CD4-positive, alpha-beta T cell (primary cell): ENCODE measurements at regions not wholly inside any gene's neighbourhood (a gene's known extent, or its start where the extent isn't known, plus 50 kb on each side); places are given as distances from the start of the nearest gene placed in this dataset.
"Not testable (repeated sequence)": the region's sequence is repeated elsewhere in the genome, so short reads cannot be mapped to it uniquely, and the experiment has no call there.

Experiments
- ATAC-seq: fragments of 200-7000 bp; cut with Tn5 transposase; one replicate; pipeline ENCODE4 v1.10.0; 2022; ENCODE audit warnings: mild to moderate bottlenecking; ENCODE audit not compliant: poor library complexity
- CTCF ChIA-PET: fragments of 350-600 bp; sonication (Branson Sonifier 250); formaldehyde crosslinking; loops from one replicate; lab custom pipeline; 2021; ENCODE audit warnings: antibody characterized with exemption, inconsistent platforms; lab: Charles Lee
- POLR2A ChIA-PET: fragments of 350-600 bp; sonication (Branson Sonifier 250); formaldehyde crosslinking; loops from one replicate; lab custom pipeline; 2021; ENCODE audit warnings: antibody characterized with exemption, inconsistent platforms; lab: Charles Lee
- DNase-seq, 14 experiments: peaks; one replicate each; pipeline ENCODE4 v3.0.0-alpha.2; 2013 to 2020; ENCODE audit warnings: mixed read lengths in 2 of 14
- H3K27ac ChIP-seq, 2 donors: one replicate each; pipeline versions ENCODE4 v1.5.1 to v1.7.0; 2013; ENCODE audit warnings: low read length in 2 of 2, low read depth in 1 of 2, mild to moderate bottlenecking in 1 of 2
- H3K27me3 ChIP-seq, 2 experiments: 1 replicate in 1 of 2; 2 replicates in 1 of 2; pipeline versions ENCODE4 v1.6.1 to v1.7.0; 2013; ENCODE audit warnings: low read length in 2 of 2, control low read depth in 1 of 2, mild to moderate bottlenecking in 1 of 2, moderate library complexity in 1 of 2; ENCODE audit not compliant: insufficient read depth in 2 of 2, control insufficient read depth in 1 of 2
- H3K36me3 ChIP-seq: one replicate; pipeline ENCODE4 v1.6.1; 2013; ENCODE audit warnings: low read length, control low read depth; ENCODE audit not compliant: insufficient read depth
- H3K4me1 ChIP-seq: one replicate; pipeline ENCODE4 v1.6.1; 2013; ENCODE audit warnings: low read length, control low read depth; ENCODE audit not compliant: insufficient read depth
- H3K4me3 ChIP-seq: one replicate; pipeline ENCODE4 v1.5.1; 2013; ENCODE audit warnings: mild to moderate bottlenecking, low read length, moderate library complexity
- H3K9me3 ChIP-seq, 2 experiments: 1 replicate in 1 of 2; 2 replicates in 1 of 2; pipeline versions ENCODE4 v1.6.1 to v1.7.0; 2013; ENCODE audit warnings: low read length in 2 of 2, mild to moderate bottlenecking in 2 of 2, control low read depth in 1 of 2, moderate library complexity in 1 of 2; ENCODE audit not compliant: control insufficient read depth in 1 of 2, insufficient read depth in 1 of 2
- H3K27ac Mint-ChIP-seq: one replicate; pipeline ENCODE4 v1.8.0; 2020; ENCODE audit warnings: mixed read lengths
- H3K27me3 Mint-ChIP-seq: one replicate; pipeline ENCODE4 v1.8.0; 2021; ENCODE audit warnings: mixed read lengths
- H3K36me3 Mint-ChIP-seq: one replicate; pipeline ENCODE4 v1.8.0; 2021; ENCODE audit warnings: low read depth, mixed read lengths
- H3K4me1 Mint-ChIP-seq: one replicate; pipeline ENCODE4 v1.8.0; 2021; ENCODE audit warnings: low read depth, mixed read lengths
- H3K4me3 Mint-ChIP-seq: one replicate; pipeline ENCODE4 v1.8.0; 2020; ENCODE audit warnings: mild to moderate bottlenecking, mixed read lengths
- H3K9me3 Mint-ChIP-seq: one replicate; pipeline ENCODE4 v1.8.0; 2020; ENCODE audit warnings: mixed read lengths
- CTCF ChIP-seq: fragments of 200-600 bp; IDR thresholded peaks from one replicate; pipeline ENCODE4 v1.8.0; 2022; ENCODE audit warnings: antibody characterized with exemption, mild to moderate bottlenecking
- intact Hi-C, 2 experiments: fragments of 100-400 bp; cut with DNase I in 1 of 2; cut with micrococcal nuclease in 1 of 2; formaldehyde crosslinking; loops; one replicate each; pipeline versions ENCODE4 v1.15.1 to v1.9.0; 2023 to 2025; cut with DNase I, micrococcal nuclease

DNA sequence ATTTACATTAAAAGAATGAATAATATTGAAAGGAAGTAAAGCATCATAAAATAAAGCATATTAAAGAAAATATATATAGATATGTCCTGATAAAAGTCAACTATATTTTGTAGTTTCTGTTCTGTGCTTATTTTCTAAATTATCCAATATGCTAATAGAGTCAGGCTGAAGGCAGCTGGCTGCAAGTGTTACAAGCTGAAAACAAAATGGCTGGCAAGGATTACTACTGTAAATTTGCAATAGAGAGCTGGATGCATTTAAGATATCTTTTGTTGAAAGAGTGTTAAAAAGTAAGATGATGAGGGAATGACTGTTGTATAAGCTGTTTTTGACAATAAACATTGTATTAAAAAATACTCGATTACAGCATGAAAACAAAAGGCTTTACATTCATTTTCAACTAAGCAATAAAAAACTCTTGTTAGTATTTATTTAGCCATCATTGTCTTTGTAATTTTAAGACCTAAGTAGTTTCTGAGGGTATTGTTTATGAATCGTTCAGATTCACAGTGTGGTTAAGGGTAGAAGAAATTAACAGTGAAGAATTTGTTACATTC is 76.3 kb downstream of the TANC2 start:
- ATAC-seq (no peak), DNase-seq (no peak)
- no peaks in the 10 kb centered on the region for H3K36me3 Mint-ChIP-seq
- no peaks in the 10 kb centered on the region for H3K27me3 Mint-ChIP-seq
- intact Hi-C loops: no loop called here
- ChIA-PET POLR2A (no interaction called here), CTCF (no interaction called here)
- no peak for TF ChIP-seq CTCF
- Histone ChIP-seq H3K27me3 (no peaks in the 10 kb centered on the region), H3K4me1 (no peaks in the 10 kb centered on the region), H3K27ac (no peak overlapping the region), H3K36me3 (no peaks in the 10 kb centered on the region), H3K9me3 (no peaks in the 10 kb centered on the region), H3K4me3 (no peak overlapping the region)
- no peaks in the 10 kb centered on the region for H3K9me3 Mint-ChIP-seq
- H3K27ac Mint-ChIP-seq: no peak overlapping the region
- H3K4me3 Mint-ChIP-seq: no peak overlapping the region
- H3K4me1 Mint-ChIP-seq: peaks cover 5% of the 10 kb centered on the region

- H3K27ac Mint-ChIP-seq, H3K4me3 ChIP-seq, DNase-seq, H3K36me3 Mint-ChIP-seq, ATAC-seq, CTCF ChIA-PET, intact Hi-C loops, H3K27ac ChIP-seq, H3K4me1 ChIP-seq, H3K9me3 ChIP-seq, H3K4me1 Mint-ChIP-seq, H3K36me3 ChIP-seq, H3K9me3 Mint-ChIP-seq, H3K27me3 Mint-ChIP-seq, H3K27me3 ChIP-seq, H3K4me3 Mint-ChIP-seq: not testable (repeated sequence)
- POLR2A ChIA-PET: interaction anchor here (0.9 kb wide), 1 partner anchor 9 kb away, joined by 3 read pairs; no protein-coding TSS in a partner anchor
Measured at GRCh38 chr17:63057560-63057959, 91.5 kb downstream of the TANC2 start.

GRCh38 chr17:63066158-63066813 is 100.3 kb downstream of the TANC2 start:
- no peak overlapping the region for H3K4me3 Mint-ChIP-seq
- H3K9me3 ChIP-seq: no peaks in the 10 kb centered on the region
- H3K27ac Mint-ChIP-seq: no peak overlapping the region
- H3K36me3 ChIP-seq: no peaks in the 10 kb centered on the region
- H3K4me1 ChIP-seq: peaks cover 6% of the 10 kb centered on the region
- no peaks in the 10 kb centered on the region for H3K36me3 Mint-ChIP-seq
- H3K9me3 Mint-ChIP-seq: no peaks in the 10 kb centered on the region
- intact Hi-C loops: no loop called here
- H3K4me1 Mint-ChIP-seq: peaks cover 7% of the 10 kb centered on the region
- H3K27ac ChIP-seq: no peak overlapping the region
- POLR2A ChIA-PET: interaction anchor here (0.8 kb wide), 1 partner anchor 8 kb away, joined by 3 read pairs; no protein-coding TSS in a partner anchor
- H3K4me3 ChIP-seq: no peak overlapping the region
- DNase-seq: no peak
- TF ChIP-seq CTCF: no peak
- ATAC-seq: no peak
- CTCF ChIA-PET: no interaction called here
- H3K27me3 ChIP-seq: no peaks in the 10 kb centered on the region
- no peaks in the 10 kb centered on the region for H3K27me3 Mint-ChIP-seq

GRCh38 chr17:63069245-63069644 is 103.2 kb downstream of the TANC2 start:
- H3K9me3 ChIP-seq: no peaks in the 10 kb centered on the region
- ChIA-PET CTCF (no interaction called here), POLR2A (no interaction called here)
- H3K27me3 Mint-ChIP-seq: no peaks in the 10 kb centered on the region
- no peak for ATAC-seq
- H3K4me3 Mint-ChIP-seq: no peak overlapping the region
- peaks cover 6% of the 10 kb centered on the region for H3K4me1 ChIP-seq
- intact Hi-C loops: no loop called here
- no peaks in the 10 kb centered on the region for H3K36me3 ChIP-seq
- H3K4me1 Mint-ChIP-seq: peaks cover 7% of the 10 kb centered on the region
- H3K27ac ChIP-seq: no peak overlapping the region
- DNase-seq: no peak
- TF ChIP-seq CTCF: no peak
- no peaks in the 10 kb centered on the region for H3K27me3 ChIP-seq
- H3K9me3 Mint-ChIP-seq: no peaks in the 10 kb centered on the region
- no peaks in the 10 kb centered on the region for H3K36me3 Mint-ChIP-seq
- H3K27ac Mint-ChIP-seq: no peak overlapping the region
- no peak overlapping the region for H3K4me3 ChIP-seq
